D341Med (cell line): ENCODE measurements at regions not wholly inside any gene's neighbourhood (a gene's known extent, or its start where the extent isn't known, plus 50 kb on each side); places are given as distances from the start of the nearest gene placed in this dataset.

ENCODE experiments used
- DNase-seq: peaks from one replicate; pipeline ENCODE4 v3.0.0; 2012; ENCODE audit warnings: low spot score

DNA sequence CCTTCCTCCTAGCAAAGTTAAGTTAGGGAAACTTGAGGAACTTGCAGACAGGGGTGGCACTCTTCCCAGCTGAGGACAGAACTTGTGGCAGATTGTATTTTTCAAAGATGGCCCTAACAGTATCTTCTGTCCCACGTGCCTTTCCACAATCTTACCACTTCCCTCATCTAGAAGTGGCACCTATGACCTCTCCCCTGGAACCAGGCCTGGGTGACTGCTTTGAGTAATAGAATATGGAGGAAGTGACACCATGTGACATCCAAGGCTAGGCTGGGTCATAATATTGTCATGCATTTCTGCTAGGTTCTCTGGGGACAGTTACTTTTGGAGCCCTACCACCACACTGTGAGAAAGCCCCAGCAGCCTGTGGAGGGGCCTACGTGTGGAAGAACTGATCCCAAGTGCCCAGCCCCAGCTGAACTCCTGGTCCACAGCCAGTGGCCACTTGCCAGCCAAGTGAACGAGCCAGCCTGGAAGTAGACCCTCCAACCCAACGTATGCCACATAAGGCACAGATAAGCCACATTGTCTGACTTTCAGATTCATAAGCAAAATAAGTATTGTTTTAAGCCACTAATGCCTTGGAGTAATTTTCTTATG is 193.7 kb downstream of the PTPN20 start:
- no peak for DNase-seq

DNA sequence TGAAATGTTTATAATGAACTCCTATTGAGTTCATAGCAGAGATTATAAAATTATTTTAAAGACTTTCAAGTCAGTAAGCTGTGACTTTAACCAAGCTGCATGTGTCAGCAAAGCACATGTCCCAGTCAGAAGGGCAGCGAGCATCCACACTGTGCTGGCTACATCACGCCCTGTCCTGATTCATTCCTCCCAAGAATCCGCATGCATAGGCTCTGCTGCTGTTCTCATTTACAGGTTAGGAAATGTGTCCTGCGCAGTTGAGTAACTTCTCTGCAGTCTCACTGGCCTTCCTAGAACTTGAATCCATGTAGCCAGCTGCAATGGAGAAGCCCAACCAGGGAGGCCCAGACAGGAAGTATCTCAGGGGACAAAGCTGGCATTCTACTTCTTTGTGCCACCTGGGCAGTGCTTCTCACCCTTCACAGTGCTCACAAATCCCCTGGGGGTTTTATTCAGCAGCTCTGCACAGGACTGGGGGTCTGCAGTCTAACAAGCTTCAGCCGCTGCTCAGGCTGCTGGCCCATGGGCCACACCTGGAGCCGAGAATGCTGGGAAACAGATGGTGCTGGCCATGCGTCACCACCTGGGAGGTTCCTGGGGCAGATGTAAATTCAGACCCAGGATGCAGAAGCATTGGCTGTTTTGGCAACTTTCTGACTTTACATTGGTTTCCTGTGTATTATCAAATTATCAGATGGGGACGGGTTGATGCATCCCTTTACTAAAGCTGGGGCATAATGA is 192.8 kb upstream of the GDF10 start:
- DNase-seq = no peak

DNA sequence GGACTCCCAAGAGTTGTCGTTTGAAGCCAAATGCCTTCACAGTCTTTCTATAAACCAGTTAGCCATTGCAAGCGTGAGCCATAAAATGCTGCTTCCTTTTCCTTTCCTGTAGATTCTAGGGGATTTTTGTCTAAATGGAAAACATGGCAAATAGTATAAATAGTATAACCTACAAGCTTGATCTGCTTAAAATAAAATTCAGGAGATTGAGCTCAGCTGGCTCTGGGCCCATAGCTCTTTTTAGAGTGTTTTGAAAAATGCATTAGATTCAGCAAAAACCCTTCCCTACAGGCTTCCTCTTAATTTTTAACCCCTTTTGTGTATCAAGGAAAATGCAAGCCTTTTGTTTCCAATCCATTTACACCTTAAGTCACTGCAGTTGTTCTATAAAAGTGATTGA is 190.1 kb upstream of the GDF10 start:
- no peak for DNase-seq

GRCh38 chr10:47111329-47111862 is 188.6 kb upstream of the GDF10 start:
- DNase-seq = no peak

DNA sequence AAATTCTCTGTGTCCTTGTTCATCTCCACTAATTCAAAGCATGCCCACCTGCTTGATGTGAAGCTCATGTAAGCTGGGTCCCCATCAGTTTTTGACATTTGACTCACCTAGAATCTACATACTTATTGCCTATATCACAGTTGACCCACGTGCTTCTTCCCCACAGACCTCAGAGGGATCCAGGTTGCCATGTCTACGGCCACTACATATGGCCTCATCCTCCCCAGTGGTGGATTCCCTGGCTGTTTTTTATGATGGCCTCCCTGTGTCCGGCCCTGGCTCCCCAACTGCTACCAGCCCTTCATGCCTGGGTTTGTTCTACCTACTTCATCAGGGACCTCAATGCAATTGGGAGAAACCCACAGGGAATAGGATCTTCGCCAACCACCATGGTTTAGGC is 187.4 kb upstream of the GDF10 start:
- DNase-seq = no peak

- no peak for DNase-seq
Measured at GRCh38 chr10:47113907-47114500, 186.0 kb upstream of the GDF10 start.

DNA sequence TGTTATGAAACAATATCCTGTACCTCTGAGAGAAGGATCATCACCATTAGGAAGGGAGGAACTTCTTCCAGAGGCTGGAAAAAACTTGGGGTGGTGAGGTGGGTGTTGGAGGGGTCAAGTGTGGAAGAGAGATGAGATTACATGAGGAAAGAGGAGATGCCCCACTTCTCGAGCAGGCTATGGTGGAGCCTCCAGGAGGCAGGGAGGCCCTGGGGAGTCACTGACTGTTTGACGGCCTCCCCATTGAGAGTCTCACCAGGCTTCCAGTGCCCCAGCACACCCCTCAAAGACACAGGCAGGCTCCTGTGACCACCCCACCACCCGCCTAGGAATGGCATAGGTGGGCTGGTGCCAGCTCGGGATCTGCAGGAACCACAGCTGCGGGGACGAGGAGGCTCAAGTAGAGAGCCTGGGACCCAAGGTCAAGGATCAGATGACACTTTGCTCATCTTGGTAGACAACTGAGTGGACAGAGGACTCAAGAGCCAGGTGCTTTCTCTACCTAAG is 185.3 kb upstream of the GDF10 start:
- no peak for DNase-seq

- DNase-seq = no peak
Measured at GRCh38 chr10:47115322-47115721, 184.7 kb upstream of the GDF10 start.

DNA sequence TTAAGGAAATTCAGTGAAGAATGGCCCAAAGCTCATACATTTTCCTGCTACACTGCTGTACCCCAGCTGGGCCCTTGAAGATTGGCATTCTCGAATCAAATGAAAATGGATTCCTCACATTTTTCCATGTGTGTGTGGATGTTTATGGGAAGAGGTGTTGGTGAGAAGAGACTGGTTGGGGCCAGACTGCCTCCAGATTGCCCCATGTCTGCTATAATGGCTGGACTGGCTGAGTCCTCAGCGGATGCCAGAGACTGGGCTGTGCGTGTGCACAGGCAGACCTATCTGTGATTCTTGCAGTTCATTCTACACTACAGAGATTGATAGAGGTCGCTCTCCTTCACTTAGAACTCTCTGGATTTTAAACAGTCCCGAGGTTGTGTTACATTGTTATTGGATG is 183.6 kb upstream of the GDF10 start:
- DNase-seq = no peak

GRCh38 chr10:47118326-47118725 is 181.7 kb upstream of the GDF10 start:
- no peak for DNase-seq

GRCh38 chr10:47121336-47121735 is 178.7 kb upstream of the GDF10 start:
- no peak for DNase-seq

GRCh38 chr10:47123716-47124288 is 176.2 kb upstream of the GDF10 start:
- DNase-seq = no peak

- DNase-seq = no peak
Measured at GRCh38 chr10:47127188-47127785, 172.7 kb upstream of the GDF10 start.

DNA sequence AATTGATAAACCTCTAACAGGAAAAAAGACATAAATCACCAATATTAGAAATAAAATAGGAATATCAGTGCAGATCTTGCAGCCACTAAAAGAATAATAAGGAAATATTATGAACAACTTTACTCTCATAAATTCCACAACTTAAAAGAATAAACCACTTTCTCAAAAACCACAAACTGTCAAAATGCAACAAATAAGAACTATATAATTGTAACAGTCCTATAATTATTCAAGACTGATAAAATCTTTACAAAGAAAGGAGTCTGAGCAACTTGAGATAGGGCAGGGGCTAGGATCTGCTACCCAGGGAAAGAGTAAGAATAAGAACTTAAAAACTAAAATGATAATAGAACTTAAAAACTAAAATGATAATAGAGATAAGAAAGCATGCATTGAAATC is 169.5 kb upstream of the GDF10 start:
- DNase-seq = no peak

DNA sequence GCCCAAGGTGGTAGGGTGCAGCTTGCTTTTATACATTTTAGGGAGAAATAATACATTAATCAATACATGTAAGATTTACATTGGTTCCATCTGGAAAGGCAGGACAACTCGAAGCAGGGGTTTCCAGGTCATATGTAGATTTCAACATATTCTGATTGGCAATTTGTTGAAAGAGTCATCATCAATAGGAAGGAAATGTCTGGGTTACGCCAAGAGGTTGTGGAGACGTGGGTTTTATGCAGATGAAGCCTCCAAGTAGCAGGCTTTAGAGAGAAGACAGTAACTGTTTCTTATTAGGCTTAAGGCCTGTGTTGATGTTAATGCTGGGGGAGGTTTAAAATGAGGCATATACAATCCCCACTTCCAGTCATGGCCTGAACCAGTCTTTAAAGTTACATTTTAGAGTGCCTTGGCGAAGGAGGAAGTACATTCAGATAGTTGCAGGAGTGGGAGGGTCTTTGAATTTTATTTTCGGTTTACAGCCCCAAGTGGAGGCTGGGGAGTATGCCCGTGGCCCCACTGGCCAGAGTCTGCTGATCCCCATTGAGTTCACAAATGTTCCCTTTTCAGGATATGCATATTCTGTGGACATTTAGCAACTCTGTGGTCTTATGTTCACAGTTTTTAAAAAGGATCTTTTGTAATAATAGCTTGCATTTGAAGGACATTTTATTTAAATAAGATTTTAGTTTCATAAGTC is 166.0 kb upstream of the GDF10 start:
- no peak for DNase-seq

DNA sequence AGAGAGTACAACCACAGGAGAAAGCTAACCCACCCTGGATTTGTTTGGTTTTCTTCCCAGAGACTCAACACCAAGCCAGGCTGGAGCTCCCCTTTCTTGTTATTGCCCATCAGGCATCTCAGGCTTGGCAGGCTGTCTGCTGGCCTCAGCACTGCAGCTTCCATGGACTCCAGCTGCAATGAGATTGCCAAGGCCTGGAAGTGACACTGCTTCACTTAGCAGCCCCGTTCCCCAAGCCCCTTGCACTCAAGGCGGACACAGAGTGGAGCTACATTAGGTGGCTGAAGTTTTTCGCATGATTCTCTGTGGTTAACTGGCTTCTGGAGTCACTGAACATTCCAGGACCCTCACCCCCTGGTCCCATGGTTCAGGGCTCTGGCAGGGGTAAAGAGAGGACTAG is 163.1 kb upstream of the GDF10 start:
- no peak for DNase-seq

DNA sequence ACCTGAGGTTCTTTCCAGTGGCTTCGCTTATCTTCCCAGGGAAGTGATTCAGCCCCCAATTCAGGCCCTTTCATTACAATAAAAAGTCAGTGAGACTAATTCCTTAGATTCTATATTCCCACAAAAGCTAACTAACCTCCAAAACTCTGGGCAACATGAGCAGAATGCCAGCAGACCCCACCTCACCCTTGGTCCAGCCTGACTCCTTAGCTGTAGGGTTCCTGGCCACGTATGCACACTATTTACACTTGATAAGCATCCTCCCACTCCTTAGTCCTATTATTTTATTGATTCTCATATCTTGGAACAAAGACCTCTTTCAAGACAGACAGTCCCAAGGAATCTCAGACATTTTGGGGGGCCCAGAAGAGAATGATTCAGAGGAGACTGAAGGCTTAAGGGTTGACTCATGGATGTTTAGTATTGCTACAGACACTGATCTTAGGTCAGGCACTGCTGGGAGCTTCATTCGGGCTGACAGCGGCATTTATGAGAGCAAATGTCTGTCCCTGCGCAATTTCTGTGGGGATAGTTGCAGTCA is 162.6 kb upstream of the GDF10 start:
- no peak for DNase-seq

DNA sequence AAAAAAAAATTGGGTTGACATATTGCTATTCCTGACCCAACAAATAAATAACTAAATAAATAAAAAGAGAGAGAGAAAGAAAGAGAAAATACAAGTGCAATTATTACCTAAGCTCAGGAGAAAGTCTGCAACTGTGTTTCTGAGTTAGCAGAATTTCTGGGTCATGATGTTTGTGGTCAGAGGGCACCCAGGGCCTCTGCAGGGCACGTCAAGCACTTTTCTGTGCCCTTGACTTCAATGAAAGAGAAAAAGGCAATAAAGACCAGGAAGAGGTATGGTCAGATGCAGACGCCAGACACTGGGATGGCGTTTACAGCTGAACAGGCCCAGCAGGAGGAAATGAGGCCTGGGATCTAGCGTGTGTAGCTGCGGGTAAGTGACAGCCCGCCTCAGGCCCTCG is 160.9 kb upstream of the GDF10 start:
- DNase-seq = no peak

GRCh38 chr10:47140761-47141348 is 159.1 kb upstream of the GDF10 start:
- DNase-seq = no peak

DNA sequence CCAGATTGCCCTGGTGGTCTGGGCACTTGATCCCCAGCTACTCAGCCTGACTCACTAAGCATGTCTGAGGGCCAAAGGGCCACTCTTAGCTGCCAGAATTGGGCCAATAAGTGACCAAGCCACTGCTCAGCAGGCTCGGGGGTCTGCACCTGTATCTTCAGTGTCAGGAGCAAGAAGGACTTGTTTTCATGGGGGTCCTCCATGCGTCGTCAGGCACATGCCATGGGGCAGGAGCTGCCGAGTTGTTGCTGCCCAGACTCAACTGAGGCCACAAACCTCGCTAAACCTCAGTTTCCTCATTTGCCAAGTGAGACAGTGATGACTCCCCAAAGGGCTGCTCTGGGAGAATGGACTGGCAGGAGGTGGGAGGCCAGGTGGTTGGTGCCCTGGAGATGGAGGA is 158.6 kb upstream of the GDF10 start:
- DNase-seq = no peak

GRCh38 chr10:47143072-47143471 is 156.9 kb upstream of the GDF10 start:
- DNase-seq = no peak
